AG08396 (cell line): ENCODE measurements at regions not wholly inside any gene's neighbourhood (a gene's known extent, or its start where the extent isn't known, plus 50 kb on each side); places are given as distances from the start of the nearest gene placed in this dataset.

Experiments used
- DNase-seq: peaks from one replicate; pipeline ENCODE4 v3.0.0; 2012; ENCODE audit warnings: low spot score, mixed read lengths

DNA sequence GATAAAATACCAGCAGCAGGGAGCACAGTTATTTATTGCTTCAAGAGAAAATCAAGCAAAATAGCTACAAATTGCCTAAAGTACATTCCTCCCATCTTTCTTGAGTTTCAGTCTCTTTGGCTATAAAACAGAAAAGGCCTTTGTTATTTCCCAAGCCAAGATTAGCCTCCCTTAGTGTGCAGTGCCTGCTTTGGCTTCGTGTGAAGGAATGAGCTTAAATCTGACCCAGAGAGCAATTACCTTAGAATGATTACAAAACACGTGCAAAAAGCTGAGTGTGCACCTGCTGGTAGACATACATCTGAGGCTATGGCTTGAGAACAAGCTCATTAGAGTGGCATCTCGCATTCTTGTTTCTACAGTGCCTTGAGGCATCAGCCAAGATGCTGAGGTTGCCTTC lies 250.8 kb downstream of the C4orf33 start:
- DNase-seq = no peak

- DNase-seq = no peak
These were observed 255.1 kb downstream of the C4orf33 start for GRCh38 chr4:129350834-129351721.

DNA sequence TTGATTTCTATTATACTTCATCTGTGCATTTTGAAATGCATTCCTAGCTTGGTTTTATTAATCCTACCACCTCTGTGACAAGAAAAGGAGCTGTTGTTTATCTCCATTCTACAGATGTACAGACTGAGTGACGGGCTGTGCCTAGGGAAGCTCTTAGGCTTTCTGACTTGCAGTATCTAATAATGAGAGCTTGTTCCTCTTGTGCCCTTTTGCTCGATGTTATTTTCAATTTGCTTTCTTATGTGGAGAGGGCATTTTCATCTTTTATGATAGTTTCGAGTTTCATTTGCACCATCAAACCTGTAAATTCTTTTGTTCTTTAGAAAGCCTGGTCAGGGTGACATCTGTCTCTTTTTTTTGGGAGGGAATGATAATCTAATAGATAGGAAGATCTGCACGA lies 256.5 kb downstream of the C4orf33 start:
- no peak for DNase-seq

DNA sequence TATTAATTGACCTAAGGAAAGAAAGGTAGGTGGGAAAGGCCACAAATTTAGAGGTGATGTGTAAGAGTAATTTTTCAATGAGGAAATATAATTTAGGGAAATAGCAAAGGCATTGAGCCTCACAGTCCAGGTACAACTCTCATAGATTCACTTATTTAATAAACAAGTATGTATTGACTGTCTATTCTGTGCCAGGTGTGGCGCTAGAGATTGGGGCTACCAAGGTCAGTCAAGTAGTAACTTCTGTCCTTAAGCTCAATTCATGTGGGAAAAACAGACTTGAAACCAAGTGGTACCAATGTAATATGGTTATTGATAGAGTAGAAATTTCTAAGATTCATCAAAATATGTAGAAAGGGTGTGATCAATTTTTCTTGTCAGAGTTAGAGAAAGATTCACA lies 257.5 kb downstream of the C4orf33 start:
- DNase-seq = no peak

GRCh38 chr4:129355031-129355430 lies 259.1 kb downstream of the C4orf33 start:
- DNase-seq = no peak

- DNase-seq = no peak
These were observed 259.6 kb downstream of the C4orf33 start for GRCh38 chr4:129355516-129355915.

DNA sequence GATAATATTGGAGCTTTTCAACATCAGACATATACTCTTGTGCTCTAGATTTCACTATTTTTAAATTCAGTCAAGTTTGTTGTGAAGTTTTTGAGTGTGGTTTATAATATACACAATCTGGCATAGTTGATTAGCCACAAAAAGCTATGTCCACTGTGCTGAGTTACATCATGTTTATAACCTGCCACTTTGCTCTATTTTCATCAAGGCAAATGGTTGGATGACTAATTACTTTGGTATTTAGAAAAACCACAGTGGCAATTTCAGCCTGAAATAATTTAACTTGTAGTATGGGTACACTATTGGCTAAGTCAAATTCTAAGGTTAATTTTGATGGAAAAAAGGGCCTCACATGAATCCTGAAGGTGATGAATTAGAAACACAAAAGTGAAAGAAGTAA lies 262.6 kb downstream of the C4orf33 start:
- peak; percentile 5 for DNase-seq

- no peak for DNase-seq
These were observed 263.5 kb downstream of the C4orf33 start for GRCh38 chr4:129359461-129359860.

GRCh38 chr4:129362691-129363274 lies 266.8 kb downstream of the C4orf33 start:
- peak; percentile 66 for DNase-seq

- DNase-seq = no peak
These were observed 268.9 kb downstream of the C4orf33 start for GRCh38 chr4:129364747-129365452.

DNA sequence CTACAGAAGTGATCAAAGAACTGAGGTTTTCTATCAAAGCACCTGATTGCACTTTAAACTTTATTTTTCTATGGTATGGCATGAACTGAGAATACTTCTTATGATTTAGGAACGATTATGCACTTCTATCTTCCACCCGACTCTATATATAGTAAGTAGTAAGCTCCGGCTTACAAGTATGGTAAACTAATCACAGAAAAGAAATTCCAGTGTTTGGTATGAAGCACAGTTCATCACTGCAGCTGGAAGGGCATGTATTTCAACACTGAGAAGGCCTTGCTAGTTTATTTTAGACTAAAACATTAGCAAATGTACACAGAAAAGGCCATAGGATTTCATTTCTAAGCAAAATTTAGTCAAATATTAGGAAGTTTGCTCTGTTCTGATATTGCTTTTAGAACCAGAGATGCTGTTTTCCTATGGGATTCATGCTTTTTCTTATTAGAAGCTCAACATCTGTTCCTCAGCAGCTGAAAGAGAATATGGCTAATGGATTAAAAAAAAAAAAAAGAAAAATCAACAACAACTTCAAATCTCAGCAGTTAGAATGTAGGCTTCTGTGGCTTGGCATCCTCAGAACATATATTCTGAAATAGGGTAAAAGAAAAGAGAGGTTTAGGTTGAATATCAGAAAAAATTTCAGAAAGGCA lies 273.5 kb downstream of the C4orf33 start:
- no peak for DNase-seq

- no peak for DNase-seq
These were observed 275.1 kb downstream of the C4orf33 start for GRCh38 chr4:129371065-129371464.

- no peak for DNase-seq
These were observed 276.0 kb downstream of the C4orf33 start for GRCh38 chr4:129371926-129372325.

GRCh38 chr4:129377131-129377845 lies 281.3 kb downstream of the C4orf33 start:
- DNase-seq = no peak

- no peak for DNase-seq
These were observed 282.4 kb downstream of the C4orf33 start for GRCh38 chr4:129378364-129378763.

DNA sequence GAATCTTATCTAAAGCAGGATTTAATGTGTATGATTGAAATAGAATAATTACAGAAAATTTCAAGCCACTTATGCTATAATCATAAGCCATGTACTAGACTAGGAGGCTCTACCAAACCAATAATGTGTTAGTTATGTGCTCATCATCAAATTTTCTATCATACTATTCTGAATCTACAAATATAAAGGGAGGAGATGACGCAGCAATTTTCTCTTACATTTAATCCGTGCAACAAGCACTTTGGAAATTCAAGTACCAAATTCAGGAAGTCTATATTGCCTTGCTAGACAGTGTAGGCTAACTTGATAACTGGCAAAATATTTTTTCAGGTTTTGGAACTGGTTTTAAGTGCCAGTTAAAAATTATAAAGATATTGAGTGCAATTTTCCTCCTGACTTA lies 283.5 kb downstream of the C4orf33 start:
- no peak for DNase-seq

DNA sequence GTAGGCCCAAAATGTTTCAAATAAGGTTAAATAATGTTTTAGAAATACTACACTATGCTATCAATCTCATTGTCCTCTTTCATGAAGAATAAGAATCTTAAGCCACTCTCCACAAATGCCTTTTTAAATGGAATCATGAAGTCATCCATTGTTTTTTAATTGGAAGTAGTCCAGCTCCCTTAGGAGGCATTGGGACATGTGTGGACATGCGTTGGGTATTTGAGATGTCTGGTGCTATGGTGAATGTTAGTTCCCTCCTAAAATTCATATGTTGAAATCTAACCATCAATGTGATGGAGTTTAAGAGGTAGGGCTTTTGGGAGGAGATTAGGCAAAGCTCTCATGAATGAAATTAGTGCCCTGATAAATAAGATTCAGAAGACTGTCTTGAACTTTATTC lies 289.0 kb downstream of the C4orf33 start:
- no peak for DNase-seq

- no peak for DNase-seq
These were observed 291.7 kb downstream of the C4orf33 start for GRCh38 chr4:129387666-129388065.

DNA sequence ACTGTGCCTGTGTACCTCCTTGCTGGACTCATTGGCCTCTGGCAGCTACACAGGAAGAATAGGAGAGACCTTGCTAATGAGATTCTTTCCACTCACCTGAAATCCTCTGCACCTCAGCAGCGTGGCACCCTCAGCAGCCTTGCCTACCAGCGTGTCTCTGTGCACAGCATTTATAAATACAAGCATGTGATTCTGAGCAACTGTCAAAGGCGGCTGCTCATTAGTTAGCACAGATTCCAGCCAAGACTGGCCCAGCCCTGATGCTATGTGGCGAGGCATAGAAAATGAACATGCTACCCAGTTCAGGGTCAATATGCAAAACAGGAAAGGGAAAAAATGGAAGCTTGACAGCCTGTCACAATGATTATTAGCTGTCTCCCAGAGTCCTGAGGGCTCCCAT lies 298.0 kb downstream of the C4orf33 start:
- DNase-seq = no peak

DNA sequence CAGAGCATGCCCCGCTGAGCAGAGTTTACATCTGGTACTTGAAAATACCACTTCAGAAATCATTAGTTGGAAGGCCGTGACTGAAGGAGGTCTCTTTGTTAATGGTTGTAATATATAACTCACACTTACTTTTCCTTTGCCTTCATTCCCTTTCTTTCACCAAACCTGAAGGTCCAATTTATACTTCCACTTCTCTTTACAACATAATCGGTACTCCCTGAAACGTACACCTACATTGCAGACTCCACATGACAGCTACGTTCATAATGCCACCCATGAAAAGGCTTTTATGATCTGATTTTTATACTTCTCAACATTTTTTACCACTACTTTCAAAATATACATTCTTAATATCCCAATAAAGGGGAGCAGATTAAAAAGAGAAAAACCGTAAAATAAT lies 298.7 kb downstream of the C4orf33 start:
- DNase-seq = no peak

DNA sequence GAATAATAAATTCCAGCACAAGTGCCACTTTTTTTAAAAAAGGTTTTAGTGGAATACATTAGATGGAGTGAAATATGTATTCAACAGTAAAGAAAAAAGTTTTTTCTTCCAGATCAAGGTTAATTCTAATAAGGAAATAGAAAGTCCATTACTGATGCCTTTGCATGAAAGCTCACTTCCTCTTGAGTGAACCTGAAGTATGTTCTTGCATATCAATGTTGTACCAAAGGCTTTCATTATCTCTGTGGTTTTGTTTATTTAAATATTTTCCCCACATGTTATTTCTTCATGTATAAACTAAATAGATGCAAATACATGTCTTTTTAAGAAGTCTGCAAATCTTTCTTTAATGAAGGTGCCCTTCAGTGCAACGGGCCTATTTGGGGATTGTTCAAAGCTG lies 307.9 kb downstream of the C4orf33 start:
- no peak for DNase-seq

GRCh38 chr4:129410115-129410514 lies 314.2 kb downstream of the C4orf33 start:
- DNase-seq = no peak
